ENCODE measurements at regions not wholly inside any gene's neighbourhood (a gene's known extent, or its start where the extent isn't known, plus 50 kb on each side); places are given as distances from the start of the nearest gene placed in this dataset.

DNA sequence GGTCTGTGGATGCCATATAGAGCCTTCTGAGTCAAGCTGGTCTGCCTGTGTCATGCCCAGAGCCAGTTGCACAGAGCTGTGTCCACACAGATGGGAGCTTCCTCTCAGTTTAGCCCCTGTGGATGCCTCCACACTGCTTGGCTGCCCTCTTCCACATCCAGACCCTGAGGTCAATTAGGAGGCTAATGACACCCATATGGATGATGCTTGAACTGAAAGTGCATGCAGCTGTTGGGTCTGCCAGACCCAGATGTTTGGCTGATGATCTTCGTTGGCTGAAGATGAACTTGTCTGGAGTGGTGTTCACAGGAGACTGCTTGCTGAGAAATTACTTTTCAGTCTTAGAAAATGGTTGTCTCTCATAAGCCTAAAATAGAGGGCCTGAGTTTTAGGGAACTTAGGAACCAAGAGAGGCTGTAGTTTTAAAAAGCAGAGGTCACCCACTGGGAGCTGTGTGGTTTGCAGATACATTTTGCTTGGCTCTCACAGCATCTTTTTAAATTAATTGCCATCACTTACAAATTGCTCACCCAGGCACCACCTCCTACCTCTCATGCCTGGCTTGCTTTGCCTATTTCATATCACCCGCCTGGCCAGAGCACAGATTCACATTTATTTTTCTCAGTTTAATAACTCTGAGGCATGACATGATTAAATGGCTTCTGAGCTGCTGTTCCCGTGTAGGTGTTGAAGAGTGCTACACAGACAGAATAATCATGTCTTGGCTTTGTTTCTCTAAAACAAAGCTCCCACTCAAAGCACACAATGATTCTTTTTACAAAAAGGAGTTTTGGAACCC lies 176.1 kb downstream of the MINAR1 start:
- TF ChIP-seq, protein P1, sequence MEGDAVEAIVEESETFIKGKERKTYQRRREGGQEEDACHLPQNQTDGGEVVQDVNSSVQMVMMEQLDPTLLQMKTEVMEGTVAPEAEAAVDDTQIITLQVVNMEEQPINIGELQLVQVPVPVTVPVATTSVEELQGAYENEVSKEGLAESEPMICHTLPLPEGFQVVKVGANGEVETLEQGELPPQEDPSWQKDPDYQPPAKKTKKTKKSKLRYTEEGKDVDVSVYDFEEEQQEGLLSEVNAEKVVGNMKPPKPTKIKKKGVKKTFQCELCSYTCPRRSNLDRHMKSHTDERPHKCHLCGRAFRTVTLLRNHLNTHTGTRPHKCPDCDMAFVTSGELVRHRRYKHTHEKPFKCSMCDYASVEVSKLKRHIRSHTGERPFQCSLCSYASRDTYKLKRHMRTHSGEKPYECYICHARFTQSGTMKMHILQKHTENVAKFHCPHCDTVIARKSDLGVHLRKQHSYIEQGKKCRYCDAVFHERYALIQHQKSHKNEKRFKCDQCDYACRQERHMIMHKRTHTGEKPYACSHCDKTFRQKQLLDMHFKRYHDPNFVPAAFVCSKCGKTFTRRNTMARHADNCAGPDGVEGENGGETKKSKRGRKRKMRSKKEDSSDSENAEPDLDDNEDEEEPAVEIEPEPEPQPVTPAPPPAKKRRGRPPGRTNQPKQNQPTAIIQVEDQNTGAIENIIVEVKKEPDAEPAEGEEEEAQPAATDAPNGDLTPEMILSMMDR (conservative IDR thresholded peaks at IDR 0.05; ENCODE audit: low read length): no peak
- TF ChIP-seq EZH2phosphoT487 (IDR thresholded peaks at IDR 0.05; ENCODE audit: borderline replicate concordance, low read depth, low read length): no peak
